ENCODE measurements at regions not wholly inside any gene's neighbourhood (a gene's known extent, or its start where the extent isn't known, plus 50 kb on each side); places are given as distances from the start of the nearest gene placed in this dataset.

DNA sequence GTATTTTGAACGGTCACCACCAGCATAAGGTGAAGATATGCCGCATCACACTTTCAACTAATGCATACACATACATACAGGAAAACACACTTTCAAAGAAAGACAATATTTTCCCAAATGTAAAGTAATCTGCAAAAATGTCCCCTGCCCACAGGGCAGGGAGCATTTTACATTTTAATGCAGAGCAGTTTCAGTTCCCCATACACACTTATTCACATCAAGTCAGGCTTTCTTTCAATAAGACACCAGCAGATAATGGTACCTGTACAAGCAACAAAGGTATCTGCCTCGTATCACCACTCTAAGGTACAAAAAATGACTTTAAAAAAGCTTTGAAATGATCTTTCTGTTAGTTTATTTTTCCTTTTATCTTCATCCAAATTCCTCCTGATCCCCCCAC lies 247.1 kb upstream of the CCNG1 start:
- H4K20me1 ChIP-seq (ENCODE audit: control insufficient read depth, extremely low read depth, insufficient read depth, low read length): no peaks in the 10 kb centered on the region
- H3K36me3 ChIP-seq (ENCODE audit: control insufficient read depth, insufficient read depth, low read length): no peaks in the 10 kb centered on the region
- no peaks in the 10 kb centered on the region for H3K9me3 ChIP-seq (ENCODE audit: control insufficient read depth, insufficient read depth, low read depth, low read length)
- H3K79me2 ChIP-seq (ENCODE audit: control insufficient read depth, insufficient read depth, low read length): no peaks in the 10 kb centered on the region
- no peak overlapping the region for H3K27ac ChIP-seq (ENCODE audit: insufficient read depth, low read length)
- no peak for TF ChIP-seq EZH2 (IDR thresholded peaks at IDR 0.05; ENCODE audit: low read length, missing control alignments)
- TF ChIP-seq, protein P1, sequence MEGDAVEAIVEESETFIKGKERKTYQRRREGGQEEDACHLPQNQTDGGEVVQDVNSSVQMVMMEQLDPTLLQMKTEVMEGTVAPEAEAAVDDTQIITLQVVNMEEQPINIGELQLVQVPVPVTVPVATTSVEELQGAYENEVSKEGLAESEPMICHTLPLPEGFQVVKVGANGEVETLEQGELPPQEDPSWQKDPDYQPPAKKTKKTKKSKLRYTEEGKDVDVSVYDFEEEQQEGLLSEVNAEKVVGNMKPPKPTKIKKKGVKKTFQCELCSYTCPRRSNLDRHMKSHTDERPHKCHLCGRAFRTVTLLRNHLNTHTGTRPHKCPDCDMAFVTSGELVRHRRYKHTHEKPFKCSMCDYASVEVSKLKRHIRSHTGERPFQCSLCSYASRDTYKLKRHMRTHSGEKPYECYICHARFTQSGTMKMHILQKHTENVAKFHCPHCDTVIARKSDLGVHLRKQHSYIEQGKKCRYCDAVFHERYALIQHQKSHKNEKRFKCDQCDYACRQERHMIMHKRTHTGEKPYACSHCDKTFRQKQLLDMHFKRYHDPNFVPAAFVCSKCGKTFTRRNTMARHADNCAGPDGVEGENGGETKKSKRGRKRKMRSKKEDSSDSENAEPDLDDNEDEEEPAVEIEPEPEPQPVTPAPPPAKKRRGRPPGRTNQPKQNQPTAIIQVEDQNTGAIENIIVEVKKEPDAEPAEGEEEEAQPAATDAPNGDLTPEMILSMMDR (conservative IDR thresholded peaks at IDR 0.05 in 1 of 2, IDR thresholded peaks at IDR 0.05 in 1 of 2; ENCODE audit: low read depth in 1 of 2, low read length in 2 of 2): no peak
- no peaks in the 10 kb centered on the region for H3K4me1 ChIP-seq (ENCODE audit: control insufficient read depth, extremely low read depth, insufficient read depth, low read length)
- H3K4me3 ChIP-seq (replicated peaks in 1 of 4; ENCODE audit: control extremely low read depth in 1 of 4, insufficient read depth in 1 of 4, low read depth in 3 of 4, low read length in 4 of 4): no peak overlapping the region
- no peak overlapping the region for H2AFZ ChIP-seq (ENCODE audit: low read length)
- H3K4me2 ChIP-seq (ENCODE audit: extremely low read depth, insufficient read depth, low read length): no peak overlapping the region
- no peak overlapping the region for H3K9ac ChIP-seq (ENCODE audit: insufficient read depth, low read length)
- no peak for DNase-seq (ENCODE audit: low read depth in 2 of 2)
- H3K27me3 ChIP-seq (ENCODE audit: control insufficient read depth, insufficient read depth, low read length): no peaks in the 10 kb centered on the region

DNA sequence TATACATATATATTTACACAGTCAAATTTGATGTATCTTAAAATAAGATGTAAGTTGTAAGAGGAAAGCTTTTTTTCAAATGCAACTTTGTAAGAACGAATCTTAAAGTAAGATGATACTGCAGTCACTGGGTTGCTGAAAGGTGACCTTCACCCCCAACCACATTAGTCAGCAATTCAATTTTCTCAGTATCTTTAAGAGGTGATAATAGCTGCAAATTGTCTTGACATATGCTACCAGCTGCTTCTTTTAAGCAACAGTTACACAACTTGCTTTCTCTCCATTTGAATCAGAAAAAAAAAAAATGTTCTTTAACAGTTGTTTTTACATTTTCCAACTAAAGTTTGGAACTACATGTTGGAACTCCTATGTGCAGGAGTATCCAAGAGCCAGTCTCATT lies 246.6 kb upstream of the CCNG1 start:
- Histone ChIP-seq H3K4me1 (ENCODE audit: control insufficient read depth, extremely low read depth, insufficient read depth, low read length) (no peaks in the 10 kb centered on the region), H3K4me2 (ENCODE audit: extremely low read depth, insufficient read depth, low read length) (no peak overlapping the region), H3K9me3 (ENCODE audit: control insufficient read depth, insufficient read depth, low read depth, low read length) (no peaks in the 10 kb centered on the region), H3K9ac (ENCODE audit: insufficient read depth, low read length) (no peak overlapping the region), H4K20me1 (ENCODE audit: control insufficient read depth, extremely low read depth, insufficient read depth, low read length) (no peaks in the 10 kb centered on the region), H3K27ac (ENCODE audit: insufficient read depth, low read length) (no peak overlapping the region), H3K27me3 (ENCODE audit: control insufficient read depth, insufficient read depth, low read length) (no peaks in the 10 kb centered on the region), H2AFZ (ENCODE audit: low read length) (no peak overlapping the region), H3K36me3 (ENCODE audit: control insufficient read depth, insufficient read depth, low read length) (no peaks in the 10 kb centered on the region), H3K79me2 (ENCODE audit: control insufficient read depth, insufficient read depth, low read length) (no peaks in the 10 kb centered on the region), H3K4me3 (replicated peaks in 1 of 4; ENCODE audit: control extremely low read depth in 1 of 4, insufficient read depth in 1 of 4, low read depth in 3 of 4, low read length in 4 of 4) (no peak overlapping the region)
- no peak for DNase-seq (ENCODE audit: low read depth in 2 of 2)
- TF ChIP-seq, protein P1 (conservative IDR thresholded peaks at IDR 0.05 in 1 of 2, IDR thresholded peaks at IDR 0.05 in 1 of 2; ENCODE audit: low read depth in 1 of 2, low read length in 2 of 2): no peak
- no peak for TF ChIP-seq EZH2 (IDR thresholded peaks at IDR 0.05; ENCODE audit: low read length, missing control alignments)

DNA sequence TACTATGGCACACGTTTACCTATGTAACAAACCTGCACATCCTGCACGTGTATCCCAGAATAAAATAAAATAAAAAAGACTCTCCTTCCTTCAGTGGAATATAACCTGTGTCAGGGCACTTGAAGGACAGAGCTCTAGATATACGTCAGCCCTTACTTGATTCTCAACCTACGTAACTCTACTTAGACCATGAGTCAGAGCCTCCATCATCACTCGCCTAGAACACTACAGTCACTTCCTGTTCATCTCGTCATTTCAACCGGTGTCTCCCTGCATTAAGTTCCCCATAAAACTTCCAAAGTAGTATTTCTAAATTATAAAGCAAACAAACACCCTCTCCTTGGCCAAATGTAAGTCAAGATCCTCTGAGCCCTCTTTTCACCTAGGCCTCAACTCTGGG lies 243.5 kb upstream of the CCNG1 start:
- H3K9ac ChIP-seq (ENCODE audit: insufficient read depth, low read length): no peak overlapping the region
- no peaks in the 10 kb centered on the region for H3K36me3 ChIP-seq (ENCODE audit: control insufficient read depth, insufficient read depth, low read length)

More for the DNA sequence above, 243.5 kb upstream of the CCNG1 start:
- TF ChIP-seq, protein P1 (conservative IDR thresholded peaks at IDR 0.05 in 1 of 2, IDR thresholded peaks at IDR 0.05 in 1 of 2; ENCODE audit: low read depth in 1 of 2, low read length in 2 of 2): no peak
- no peak for TF ChIP-seq EZH2 (IDR thresholded peaks at IDR 0.05; ENCODE audit: low read length, missing control alignments)
- no peak for DNase-seq (ENCODE audit: low read depth in 2 of 2)
- no peaks in the 10 kb centered on the region for H3K9me3 ChIP-seq (ENCODE audit: control insufficient read depth, insufficient read depth, low read depth, low read length)
- no peaks in the 10 kb centered on the region for H4K20me1 ChIP-seq (ENCODE audit: control insufficient read depth, extremely low read depth, insufficient read depth, low read length)
- H3K4me2 ChIP-seq (ENCODE audit: extremely low read depth, insufficient read depth, low read length): no peak overlapping the region
- no peaks in the 10 kb centered on the region for H3K4me1 ChIP-seq (ENCODE audit: control insufficient read depth, extremely low read depth, insufficient read depth, low read length)
- H3K79me2 ChIP-seq (ENCODE audit: control insufficient read depth, insufficient read depth, low read length): no peaks in the 10 kb centered on the region
- H3K27me3 ChIP-seq (ENCODE audit: control insufficient read depth, insufficient read depth, low read length): no peaks in the 10 kb centered on the region
- H3K27ac ChIP-seq (ENCODE audit: insufficient read depth, low read length): no peak overlapping the region
- no peak overlapping the region for H3K4me3 ChIP-seq (replicated peaks in 1 of 4; ENCODE audit: control extremely low read depth in 1 of 4, insufficient read depth in 1 of 4, low read depth in 3 of 4, low read length in 4 of 4)
- H2AFZ ChIP-seq (ENCODE audit: low read length): no peak overlapping the region
